22Rv1 (cell line): ENCODE measurements at regions not wholly inside any gene's neighbourhood (a gene's known extent, or its start where the extent isn't known, plus 50 kb on each side); places are given as distances from the start of the nearest gene placed in this dataset.

ENCODE experiments used
- H3K27ac ChIP-seq: fragments of 450-650 bp; 2 replicates; pipeline ENCODE4 v1.5.1; 2017
- ZFX ChIP-seq: fragments of 450-650 bp; IDR thresholded peaks from 2 replicates; pipeline ENCODE4 v1.6.1; 2017; ENCODE audit warnings: antibody characterized with exemption, borderline replicate concordance
- TF ChIP-seq, protein P1 (sequence below): fragments of 450-650 bp; IDR thresholded peaks from 2 replicates; pipeline ENCODE4 v1.5.1; 2017; ENCODE audit warnings: mild to moderate bottlenecking

- no peak overlapping the region for H3K27ac ChIP-seq
- no peak for TF ChIP-seq ZFX
- TF ChIP-seq, protein P1, sequence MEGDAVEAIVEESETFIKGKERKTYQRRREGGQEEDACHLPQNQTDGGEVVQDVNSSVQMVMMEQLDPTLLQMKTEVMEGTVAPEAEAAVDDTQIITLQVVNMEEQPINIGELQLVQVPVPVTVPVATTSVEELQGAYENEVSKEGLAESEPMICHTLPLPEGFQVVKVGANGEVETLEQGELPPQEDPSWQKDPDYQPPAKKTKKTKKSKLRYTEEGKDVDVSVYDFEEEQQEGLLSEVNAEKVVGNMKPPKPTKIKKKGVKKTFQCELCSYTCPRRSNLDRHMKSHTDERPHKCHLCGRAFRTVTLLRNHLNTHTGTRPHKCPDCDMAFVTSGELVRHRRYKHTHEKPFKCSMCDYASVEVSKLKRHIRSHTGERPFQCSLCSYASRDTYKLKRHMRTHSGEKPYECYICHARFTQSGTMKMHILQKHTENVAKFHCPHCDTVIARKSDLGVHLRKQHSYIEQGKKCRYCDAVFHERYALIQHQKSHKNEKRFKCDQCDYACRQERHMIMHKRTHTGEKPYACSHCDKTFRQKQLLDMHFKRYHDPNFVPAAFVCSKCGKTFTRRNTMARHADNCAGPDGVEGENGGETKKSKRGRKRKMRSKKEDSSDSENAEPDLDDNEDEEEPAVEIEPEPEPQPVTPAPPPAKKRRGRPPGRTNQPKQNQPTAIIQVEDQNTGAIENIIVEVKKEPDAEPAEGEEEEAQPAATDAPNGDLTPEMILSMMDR = no peak
These were observed 500.9 kb upstream of the MDFIC2 start for GRCh38 chr3:70813311-70813710.

DNA sequence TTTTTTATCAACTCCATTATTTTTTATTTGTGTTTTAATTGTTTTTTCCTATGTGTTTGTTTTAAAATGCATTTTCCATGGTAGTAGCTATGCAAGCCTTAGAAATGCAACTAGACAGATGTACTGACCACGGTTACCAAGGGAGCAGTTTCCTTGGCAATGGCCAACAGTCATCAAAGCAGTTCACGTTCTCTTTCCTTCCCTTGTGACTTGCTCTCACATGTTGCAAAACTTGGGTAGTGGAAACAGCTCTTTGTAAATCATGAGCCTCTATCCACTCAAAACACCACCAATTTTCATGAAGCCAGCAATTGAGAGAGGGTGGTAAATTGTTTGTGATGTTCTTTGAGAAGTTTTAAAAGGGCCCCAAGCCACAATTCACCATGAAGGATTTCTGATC is 499.4 kb upstream of the MDFIC2 start:
- TF ChIP-seq, protein P1 = no peak
- TF ChIP-seq ZFX = no peak
- H3K27ac ChIP-seq = no peak overlapping the region

GRCh38 chr3:70808881-70809280 is 496.4 kb upstream of the MDFIC2 start:
- H3K27ac ChIP-seq = no peak overlapping the region
- TF ChIP-seq ZFX = no peak
- TF ChIP-seq, protein P1 = no peak

- TF ChIP-seq, protein P1 = no peak
- no peak for TF ChIP-seq ZFX
These were observed 494.1 kb upstream of the MDFIC2 start for GRCh38 chr3:70806556-70806955.

DNA sequence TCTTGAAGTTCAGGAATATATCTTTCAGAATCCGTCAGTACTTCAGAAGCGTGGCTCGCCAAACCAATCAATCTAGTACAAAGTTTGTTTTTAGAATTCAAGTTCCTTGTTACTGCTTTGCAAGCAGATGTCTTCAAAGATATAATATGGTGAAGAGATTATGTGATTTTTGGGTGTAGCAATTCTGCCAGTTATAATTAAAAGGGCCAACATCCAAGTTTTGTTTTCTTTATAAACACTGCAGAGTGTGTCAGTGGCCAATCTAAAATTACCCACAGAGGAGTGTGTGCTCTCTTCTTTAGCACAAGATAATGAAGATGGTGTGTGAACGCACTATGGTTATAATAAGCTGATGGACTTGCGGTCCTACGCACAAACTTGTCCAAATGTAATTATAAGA is 493.6 kb upstream of the MDFIC2 start:
- TF ChIP-seq ZFX = no peak
- TF ChIP-seq, protein P1 = no peak
- H3K27ac ChIP-seq = no peak overlapping the region

More at GRCh38 chr3:70806556-70806955, 494.1 kb upstream of the MDFIC2 start:
- H3K27ac ChIP-seq = no peak overlapping the region

DNA sequence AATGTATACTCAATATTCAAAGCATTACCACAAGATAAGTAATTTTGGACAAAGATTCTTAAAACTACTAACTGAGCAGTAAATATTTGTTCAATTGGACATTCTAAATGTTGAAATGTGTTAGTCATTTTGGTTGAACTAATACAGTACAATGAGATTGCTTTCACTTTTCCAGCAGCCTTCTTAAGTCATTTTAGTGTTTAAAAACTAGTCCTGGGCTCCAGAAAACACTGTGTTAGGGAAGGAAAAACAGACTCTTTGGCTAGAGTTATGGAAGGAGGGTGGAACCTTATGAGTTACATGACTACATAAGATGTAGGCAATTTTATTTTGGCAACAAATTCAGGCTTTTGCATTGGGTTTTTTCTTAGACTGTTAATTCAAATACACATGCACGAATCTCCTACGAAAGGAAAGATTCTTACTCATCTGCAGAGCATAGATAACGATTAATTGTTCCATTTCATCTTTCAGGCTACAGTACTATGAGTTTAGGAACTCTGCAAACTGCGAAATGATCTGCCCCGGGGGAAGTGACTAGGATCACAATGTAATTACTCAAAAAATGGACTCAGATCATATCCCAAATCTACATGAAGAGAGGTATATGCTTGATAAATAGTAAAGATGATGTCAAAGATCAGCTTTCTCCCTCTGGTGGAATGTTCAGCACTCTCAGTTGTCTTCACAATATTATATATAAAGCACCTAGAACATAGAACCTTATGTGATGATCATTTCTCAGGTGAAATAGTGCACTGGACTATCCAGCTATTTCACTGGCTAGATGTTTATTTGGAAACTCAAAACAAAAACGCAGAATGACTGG is 492.8 kb upstream of the MDFIC2 start:
- no peak overlapping the region for H3K27ac ChIP-seq
- no peak for TF ChIP-seq ZFX
- TF ChIP-seq, protein P1 = no peak

- peak overlapping the region; percentile 57 for H3K27ac ChIP-seq
- TF ChIP-seq, protein P1 = no peak
- TF ChIP-seq ZFX = no peak
These were observed 491.5 kb upstream of the MDFIC2 start for GRCh38 chr3:70803891-70804290.
